ENCODE measurements at regions not wholly inside any gene's neighbourhood (a gene's known extent, or its start where the extent isn't known, plus 50 kb on each side); places are given as distances from the start of the nearest gene placed in this dataset.

DNA sequence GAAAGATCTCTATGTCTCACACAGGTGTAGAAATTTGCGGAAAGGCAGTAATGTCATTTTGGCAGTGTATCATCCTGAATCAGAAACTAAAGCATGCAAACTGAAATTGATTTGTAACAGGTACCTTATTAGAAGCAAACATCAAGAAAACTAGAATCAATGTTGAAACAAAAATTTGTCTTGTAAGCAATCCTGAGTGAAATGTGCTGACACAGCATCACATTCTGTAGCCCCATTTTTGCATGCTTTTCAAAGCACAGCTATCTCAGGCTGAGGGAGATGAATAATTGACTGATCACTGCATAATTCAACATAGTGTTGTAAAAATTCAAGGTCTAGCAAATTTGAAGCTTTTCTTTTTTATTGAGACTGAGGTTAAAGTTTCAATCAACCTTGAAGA, 539.7 kb downstream of the DACH1 start:
- no peak for DNase-seq (ENCODE audit: low read depth)
- TF ChIP-seq, protein P1, sequence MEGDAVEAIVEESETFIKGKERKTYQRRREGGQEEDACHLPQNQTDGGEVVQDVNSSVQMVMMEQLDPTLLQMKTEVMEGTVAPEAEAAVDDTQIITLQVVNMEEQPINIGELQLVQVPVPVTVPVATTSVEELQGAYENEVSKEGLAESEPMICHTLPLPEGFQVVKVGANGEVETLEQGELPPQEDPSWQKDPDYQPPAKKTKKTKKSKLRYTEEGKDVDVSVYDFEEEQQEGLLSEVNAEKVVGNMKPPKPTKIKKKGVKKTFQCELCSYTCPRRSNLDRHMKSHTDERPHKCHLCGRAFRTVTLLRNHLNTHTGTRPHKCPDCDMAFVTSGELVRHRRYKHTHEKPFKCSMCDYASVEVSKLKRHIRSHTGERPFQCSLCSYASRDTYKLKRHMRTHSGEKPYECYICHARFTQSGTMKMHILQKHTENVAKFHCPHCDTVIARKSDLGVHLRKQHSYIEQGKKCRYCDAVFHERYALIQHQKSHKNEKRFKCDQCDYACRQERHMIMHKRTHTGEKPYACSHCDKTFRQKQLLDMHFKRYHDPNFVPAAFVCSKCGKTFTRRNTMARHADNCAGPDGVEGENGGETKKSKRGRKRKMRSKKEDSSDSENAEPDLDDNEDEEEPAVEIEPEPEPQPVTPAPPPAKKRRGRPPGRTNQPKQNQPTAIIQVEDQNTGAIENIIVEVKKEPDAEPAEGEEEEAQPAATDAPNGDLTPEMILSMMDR (IDR thresholded peaks at IDR 0.05; ENCODE audit: insufficient read depth, low read depth, low read length, missing control alignments), result no peak
- H3K4me3 ChIP-seq (ENCODE audit: low read length), result no peak overlapping the region

DNA sequence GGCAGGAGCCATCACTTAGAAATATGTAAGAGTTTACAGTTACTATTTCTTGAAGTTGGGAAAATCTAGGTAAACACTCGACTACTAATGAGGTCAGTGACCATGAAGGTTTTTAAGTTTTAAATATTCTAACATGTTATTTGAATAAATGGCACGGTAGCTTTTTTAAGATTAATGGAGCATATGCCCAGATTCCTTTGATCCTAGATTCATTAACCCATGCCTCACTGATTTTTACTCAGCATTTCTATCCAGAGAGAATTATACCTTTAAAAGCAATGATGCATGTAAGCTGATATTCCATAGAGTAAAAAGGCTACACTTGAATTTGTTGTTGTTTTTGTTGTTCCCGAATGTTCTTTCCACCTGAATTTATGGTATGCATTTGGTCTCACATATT, 541.4 kb downstream of the DACH1 start:
- H3K4me3 ChIP-seq (ENCODE audit: low read length), result no peak overlapping the region
- no peak for DNase-seq (ENCODE audit: low read depth)
- TF ChIP-seq, protein P1 (IDR thresholded peaks at IDR 0.05; ENCODE audit: insufficient read depth, low read depth, low read length, missing control alignments), result no peak

DNA sequence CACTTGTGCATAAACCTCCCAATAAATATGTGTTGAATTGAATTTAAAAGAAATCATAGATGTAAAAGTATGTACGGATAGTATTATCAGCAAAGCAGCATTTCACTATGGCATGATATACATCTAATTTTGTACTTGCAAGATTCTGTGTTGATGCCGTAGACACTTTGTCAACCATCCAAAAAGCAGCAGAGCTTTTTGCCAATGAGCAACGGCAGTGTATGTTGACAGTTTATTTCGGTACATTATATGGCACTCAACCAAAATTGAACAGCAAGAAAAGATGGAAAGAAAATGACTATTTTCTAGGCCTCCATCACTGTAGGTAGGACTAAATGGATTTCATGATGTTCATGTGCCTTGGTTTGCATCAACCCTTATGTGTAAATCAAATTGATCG, 543.7 kb downstream of the DACH1 start:
- no peak overlapping the region for H3K4me3 ChIP-seq (ENCODE audit: low read length)
- no peak for DNase-seq (ENCODE audit: low read depth)
- TF ChIP-seq, protein P1 (IDR thresholded peaks at IDR 0.05; ENCODE audit: insufficient read depth, low read depth, low read length, missing control alignments), result no peak

DNA sequence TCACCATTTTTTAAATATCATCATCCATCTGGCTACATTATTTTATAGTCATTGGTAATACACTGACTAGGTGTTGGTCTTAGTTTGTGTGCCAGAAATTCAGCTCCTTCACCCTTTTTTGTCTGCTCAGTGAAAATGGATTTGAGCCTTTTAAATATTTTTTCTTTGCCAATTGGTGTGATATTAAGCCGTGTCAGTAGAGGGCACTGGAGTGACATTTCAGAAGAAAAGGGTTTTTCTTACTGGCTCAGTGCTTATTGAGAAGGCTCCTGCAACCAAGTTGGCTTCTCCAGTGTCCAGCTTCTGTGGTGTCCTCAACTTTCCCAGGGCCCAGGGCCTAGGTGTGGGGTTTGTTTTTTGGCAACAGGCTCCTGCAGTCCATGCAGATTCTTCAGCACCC, 546.6 kb downstream of the DACH1 start:
- TF ChIP-seq, protein P1 (IDR thresholded peaks at IDR 0.05; ENCODE audit: insufficient read depth, low read depth, low read length, missing control alignments), result peak; percentile 61
- DNase-seq (ENCODE audit: low read depth), result peak; percentile 38
- no peak overlapping the region for H3K4me3 ChIP-seq (ENCODE audit: low read length)

GRCh38 chr13:71316792-71317363, 550.1 kb downstream of the DACH1 start:
- peak; percentile 4 for DNase-seq (ENCODE audit: low read depth)
- no peak overlapping the region for H3K4me3 ChIP-seq (ENCODE audit: low read length)
- TF ChIP-seq, protein P1 (IDR thresholded peaks at IDR 0.05; ENCODE audit: insufficient read depth, low read depth, low read length, missing control alignments), result no peak

DNA sequence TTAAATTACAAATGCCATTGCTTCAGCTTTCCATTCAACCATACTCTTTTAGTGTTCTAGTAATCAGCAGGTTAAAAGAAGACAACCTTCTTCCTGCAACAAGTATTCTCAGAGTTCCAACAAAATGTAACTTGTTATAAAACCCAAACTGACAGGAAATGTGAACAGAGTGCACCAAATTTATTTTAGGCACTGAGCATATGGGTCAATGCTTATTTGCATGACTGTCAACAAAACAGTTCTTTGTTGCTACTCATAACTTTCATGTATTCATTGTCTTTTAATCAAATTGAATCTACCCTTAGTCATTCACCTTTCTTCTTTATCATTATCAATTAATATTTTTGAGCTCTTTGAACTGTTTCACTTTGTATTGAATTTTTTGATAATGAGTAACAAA, 554.1 kb downstream of the DACH1 start:
- no peak for DNase-seq (ENCODE audit: low read depth)
- TF ChIP-seq, protein P1 (IDR thresholded peaks at IDR 0.05; ENCODE audit: insufficient read depth, low read depth, low read length, missing control alignments), result no peak
- H3K4me3 ChIP-seq (ENCODE audit: low read length), result no peak overlapping the region

GRCh38 chr13:71309905-71310304, 557.1 kb downstream of the DACH1 start:
- no peak for DNase-seq (ENCODE audit: low read depth)
- no peak overlapping the region for H3K4me3 ChIP-seq (ENCODE audit: low read length)
- TF ChIP-seq, protein P1 (IDR thresholded peaks at IDR 0.05; ENCODE audit: insufficient read depth, low read depth, low read length, missing control alignments), result no peak
